WTC11 (cell line): ENCODE measurements at regions not wholly inside any gene's neighbourhood (a gene's known extent, or its start where the extent isn't known, plus 50 kb on each side); places are given as distances from the start of the nearest gene placed in this dataset.

ENCODE experiments used
- ATAC-seq: fragments of 200-7000 bp; cut with Tn5 transposase; 2 replicates; pipeline ENCODE4 v1.10.0; 2021; ENCODE audit warnings: mild to moderate bottlenecking, moderate library complexity
- CTCF ChIA-PET: fragments of 300-600 bp; sonication (Branson Sonifier 250); formaldehyde crosslinking; loops from one replicate; lab custom pipeline; 2021; ENCODE audit warnings: antibody characterized with exemption; lab: Charles Lee
- POLR2A ChIA-PET: fragments of 350-600 bp; sonication (Branson Sonifier 250); formaldehyde crosslinking; loops from one replicate; lab custom pipeline; 2021; ENCODE audit warnings: antibody characterized with exemption; lab: Charles Lee
- DNase-seq: peaks from one replicate; pipeline ENCODE4 v3.0.0; 2021; ENCODE audit warnings: low spot score
- H3K27ac Mint-ChIP-seq: 2 replicates; pipeline ENCODE4 v1.8.0; 2021; ENCODE audit warnings: mixed read lengths
- H3K27me3 Mint-ChIP-seq: 2 replicates; pipeline ENCODE4 v1.8.0; 2021; ENCODE audit warnings: low read depth, mild to moderate bottlenecking, moderate library complexity, mixed read lengths
- H3K36me3 Mint-ChIP-seq: 2 replicates; pipeline ENCODE4 v1.8.0; 2021; ENCODE audit warnings: mixed read lengths
- H3K4me1 Mint-ChIP-seq: 2 replicates; pipeline ENCODE4 v1.8.0; 2022; ENCODE audit warnings: mixed read lengths
- H3K4me3 Mint-ChIP-seq: 2 replicates; pipeline ENCODE4 v1.8.0; 2021; ENCODE audit warnings: mild to moderate bottlenecking, moderate library complexity, mixed read lengths
- H3K9me3 Mint-ChIP-seq: 2 replicates; pipeline ENCODE4 v1.8.0; 2021; ENCODE audit warnings: mixed read lengths
- ATF1 ChIP-seq: sonication (generic); formaldehyde crosslinking; IDR thresholded peaks from 2 replicates; pipeline ENCODE4 v1.8.1; 2023; ENCODE audit warnings: mild to moderate bottlenecking, moderate library complexity, missing genetic modification reagents
- CREB1 ChIP-seq: sonication (generic); formaldehyde crosslinking; IDR thresholded peaks from 2 replicates; pipeline ENCODE4 v1.8.0; 2023; ENCODE audit warnings: mild to moderate bottlenecking, missing genetic modification reagents
- CREM ChIP-seq: sonication (generic); formaldehyde crosslinking; IDR thresholded peaks from 2 replicates; pipeline ENCODE4 v1.8.1; 2022; ENCODE audit warnings: mild to moderate bottlenecking, missing genetic modification reagents, moderate library complexity
- CTCF ChIP-seq: fragments of 200-600 bp; IDR thresholded peaks from 2 replicates; pipeline ENCODE4 v1.8.0; 2022; ENCODE audit warnings: antibody characterized with exemption
- ELF4 ChIP-seq: sonication (generic); formaldehyde crosslinking; IDR thresholded peaks from 2 replicates; pipeline ENCODE4 v1.8.1; 2022; ENCODE audit warnings: low read depth, mild to moderate bottlenecking, moderate library complexity, missing genetic modification reagents
- EMX1 ChIP-seq: fragments of 250-450 bp; sonication (Bioruptor Pico); IDR thresholded peaks from 2 replicates; pipeline ENCODE4 v1.8.0; 2021; ENCODE audit warnings: mild to moderate bottlenecking
- HMGA2 ChIP-seq: fragments of 250-450 bp; sonication (Bioruptor Pico); IDR thresholded peaks from 2 replicates; pipeline ENCODE4 v1.4.0; 2021; ENCODE audit warnings: mild to moderate bottlenecking, moderate library complexity
- NFYB ChIP-seq: sonication (generic); formaldehyde crosslinking; conservative IDR thresholded peaks from 2 replicates; pipeline ENCODE4 v1.8.0; 2022; ENCODE audit warnings: low read depth, missing genetic modification reagents
- NR2C2 ChIP-seq: sonication (generic); formaldehyde crosslinking; IDR thresholded peaks from 2 replicates; pipeline ENCODE4 v1.8.0; 2022; ENCODE audit warnings: mild to moderate bottlenecking, missing genetic modification reagents
- OVOL2 ChIP-seq: fragments of 250-450 bp; sonication (Bioruptor Pico); IDR thresholded peaks from 2 replicates; pipeline ENCODE4 v1.9.0; 2021; ENCODE audit warnings: mild to moderate bottlenecking, borderline replicate concordance
- PRDM15 ChIP-seq: sonication (generic); formaldehyde crosslinking; IDR thresholded peaks from 2 replicates; pipeline ENCODE4 v1.8.0; 2022; ENCODE audit warnings: missing genetic modification reagents
- RORB ChIP-seq: fragments of 250-450 bp; sonication (Bioruptor Pico); IDR thresholded peaks from 2 replicates; pipeline ENCODE4 v1.9.0; 2021; ENCODE audit warnings: mild to moderate bottlenecking
- SMAD3 ChIP-seq: sonication (generic); formaldehyde crosslinking; IDR thresholded peaks from 2 replicates; pipeline ENCODE4 v1.8.0; 2022; ENCODE audit warnings: missing genetic modification reagents, mild to moderate bottlenecking, borderline replicate concordance
- ZNF219 ChIP-seq: sonication (generic); formaldehyde crosslinking; IDR thresholded peaks from 2 replicates; pipeline ENCODE4 v1.8.0; 2023; ENCODE audit warnings: missing genetic modification reagents, mild to moderate bottlenecking, borderline replicate concordance
- ZNF317 ChIP-seq: sonication (generic); formaldehyde crosslinking; IDR thresholded peaks from 2 replicates; pipeline ENCODE4 v1.8.1; 2023; ENCODE audit warnings: low read depth, mild to moderate bottlenecking, moderate library complexity, missing genetic modification reagents, borderline replicate concordance
- ZNF416 ChIP-seq: fragments of 250-450 bp; sonication (Bioruptor Pico); IDR thresholded peaks from 2 replicates; pipeline ENCODE4 v1.9.0; 2021; ENCODE audit warnings: mild to moderate bottlenecking, inconsistent platforms
- TF ChIP-seq, protein P1 (sequence below): sonication (generic); formaldehyde crosslinking; IDR thresholded peaks from 2 replicates; pipeline ENCODE4 v1.8.0; 2023; ENCODE audit warnings: missing genetic modification reagents
- TF ChIP-seq, protein P2 (sequence below): fragments of 250-450 bp; sonication (Bioruptor Pico); IDR thresholded peaks from 2 replicates; pipeline ENCODE4 v1.8.0; 2021; ENCODE audit warnings: mild to moderate bottlenecking
- TF ChIP-seq, protein P3 (sequence below): sonication (generic); formaldehyde crosslinking; IDR thresholded peaks from 2 replicates; pipeline ENCODE4 v1.8.1; 2022; ENCODE audit warnings: low read depth, mild to moderate bottlenecking, moderate library complexity, missing genetic modification reagents, borderline replicate concordance
- TF ChIP-seq, protein P4 (sequence below): fragments of 250-450 bp; sonication (Bioruptor Pico); IDR thresholded peaks from 2 replicates; pipeline ENCODE4 v2.1.2; 2022; ENCODE audit warnings: mild to moderate bottlenecking, moderate library complexity
- TF ChIP-seq, protein P5 (sequence below): sonication (generic); formaldehyde crosslinking; IDR thresholded peaks from 2 replicates; pipeline ENCODE4 v1.8.1; 2022; ENCODE audit warnings: low read depth, missing genetic modification reagents, borderline replicate concordance

- CTCF ChIA-PET = no interaction called here
- no peak for TF ChIP-seq PRDM15 (CRISPR knock-in tag)
- TF ChIP-seq CREB1 = no peak
- TF ChIP-seq, protein P1, sequence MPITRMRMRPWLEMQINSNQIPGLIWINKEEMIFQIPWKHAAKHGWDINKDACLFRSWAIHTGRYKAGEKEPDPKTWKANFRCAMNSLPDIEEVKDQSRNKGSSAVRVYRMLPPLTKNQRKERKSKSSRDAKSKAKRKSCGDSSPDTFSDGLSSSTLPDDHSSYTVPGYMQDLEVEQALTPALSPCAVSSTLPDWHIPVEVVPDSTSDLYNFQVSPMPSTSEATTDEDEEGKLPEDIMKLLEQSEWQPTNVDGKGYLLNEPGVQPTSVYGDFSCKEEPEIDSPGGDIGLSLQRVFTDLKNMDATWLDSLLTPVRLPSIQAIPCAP (CRISPR knock-in tag) = no peak
- no peak for TF ChIP-seq CREM (CRISPR knock-in tag)
- TF ChIP-seq NFYB (CRISPR knock-in tag) = no peak
- no peak for TF ChIP-seq HMGA2 (CRISPR knock-in tag)
- TF ChIP-seq SMAD3 (CRISPR knock-in tag) = no peak
- TF ChIP-seq CTCF = no peak
- no peak for TF ChIP-seq NR2C2 (CRISPR knock-in tag)
- TF ChIP-seq RORB (CRISPR knock-in tag) = no peak
- no peak for TF ChIP-seq ZNF219 (CRISPR knock-in tag)
- TF ChIP-seq EMX1 = no peak
- TF ChIP-seq ELF4 (CRISPR knock-in tag) = no peak
- TF ChIP-seq ZNF416 = no peak
- TF ChIP-seq, protein P2, sequence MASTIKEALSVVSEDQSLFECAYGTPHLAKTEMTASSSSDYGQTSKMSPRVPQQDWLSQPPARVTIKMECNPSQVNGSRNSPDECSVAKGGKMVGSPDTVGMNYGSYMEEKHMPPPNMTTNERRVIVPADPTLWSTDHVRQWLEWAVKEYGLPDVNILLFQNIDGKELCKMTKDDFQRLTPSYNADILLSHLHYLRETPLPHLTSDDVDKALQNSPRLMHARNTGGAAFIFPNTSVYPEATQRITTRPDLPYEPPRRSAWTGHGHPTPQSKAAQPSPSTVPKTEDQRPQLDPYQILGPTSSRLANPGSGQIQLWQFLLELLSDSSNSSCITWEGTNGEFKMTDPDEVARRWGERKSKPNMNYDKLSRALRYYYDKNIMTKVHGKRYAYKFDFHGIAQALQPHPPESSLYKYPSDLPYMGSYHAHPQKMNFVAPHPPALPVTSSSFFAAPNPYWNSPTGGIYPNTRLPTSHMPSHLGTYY (CRISPR knock-in tag) = no peak
- Mint-ChIP-seq H3K9me3 (peaks cover 22% of the 10 kb centered on the region), H3K27ac (no peak overlapping the region), H3K4me1 (no peaks in the 10 kb centered on the region), H3K36me3 (no peaks in the 10 kb centered on the region), H3K27me3 (peaks cover 7% of the 10 kb centered on the region), H3K4me3 (no peak overlapping the region)
- ATAC-seq = no peak
- no peak for DNase-seq
- POLR2A ChIA-PET = no interaction called here
Measured at GRCh38 chr22:20655623-20656022, 118.3 kb upstream of the SERPIND1 start.

GRCh38 chr22:20656516-20656901 is 117.4 kb upstream of the SERPIND1 start:
- ChIA-PET CTCF (no interaction called here), POLR2A (interaction anchor here (0.9 kb wide), 1 partner anchor 11 kb away, joined by 3 read pairs; no protein-coding TSS in a partner anchor)
- H3K27ac Mint-ChIP-seq = no peak overlapping the region
- H3K4me3 Mint-ChIP-seq = no peak overlapping the region
- peaks cover 7% of the 10 kb centered on the region for H3K27me3 Mint-ChIP-seq
- peaks cover 22% of the 10 kb centered on the region for H3K9me3 Mint-ChIP-seq
- no peaks in the 10 kb centered on the region for H3K36me3 Mint-ChIP-seq
- H3K4me1 Mint-ChIP-seq = no peaks in the 10 kb centered on the region
- DNase-seq (no peak), ATAC-seq (no peak)
- TF ChIP-seq, protein P3, sequence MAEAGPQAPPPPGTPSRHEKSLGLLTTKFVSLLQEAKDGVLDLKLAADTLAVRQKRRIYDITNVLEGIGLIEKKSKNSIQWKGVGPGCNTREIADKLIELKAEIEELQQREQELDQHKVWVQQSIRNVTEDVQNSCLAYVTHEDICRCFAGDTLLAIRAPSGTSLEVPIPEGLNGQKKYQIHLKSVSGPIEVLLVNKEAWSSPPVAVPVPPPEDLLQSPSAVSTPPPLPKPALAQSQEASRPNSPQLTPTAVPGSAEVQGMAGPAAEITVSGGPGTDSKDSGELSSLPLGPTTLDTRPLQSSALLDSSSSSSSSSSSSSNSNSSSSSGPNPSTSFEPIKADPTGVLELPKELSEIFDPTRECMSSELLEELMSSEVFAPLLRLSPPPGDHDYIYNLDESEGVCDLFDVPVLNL (CRISPR knock-in tag) = no peak
- TF ChIP-seq HMGA2 (CRISPR knock-in tag) (no peak), ATF1 (CRISPR knock-in tag) (no peak), CREB1 (no peak), OVOL2 (CRISPR knock-in tag) (no peak), ZNF317 (CRISPR knock-in tag) (no peak)
- TF ChIP-seq, protein P2 (CRISPR knock-in tag) = no peak
- TF ChIP-seq, protein P4, sequence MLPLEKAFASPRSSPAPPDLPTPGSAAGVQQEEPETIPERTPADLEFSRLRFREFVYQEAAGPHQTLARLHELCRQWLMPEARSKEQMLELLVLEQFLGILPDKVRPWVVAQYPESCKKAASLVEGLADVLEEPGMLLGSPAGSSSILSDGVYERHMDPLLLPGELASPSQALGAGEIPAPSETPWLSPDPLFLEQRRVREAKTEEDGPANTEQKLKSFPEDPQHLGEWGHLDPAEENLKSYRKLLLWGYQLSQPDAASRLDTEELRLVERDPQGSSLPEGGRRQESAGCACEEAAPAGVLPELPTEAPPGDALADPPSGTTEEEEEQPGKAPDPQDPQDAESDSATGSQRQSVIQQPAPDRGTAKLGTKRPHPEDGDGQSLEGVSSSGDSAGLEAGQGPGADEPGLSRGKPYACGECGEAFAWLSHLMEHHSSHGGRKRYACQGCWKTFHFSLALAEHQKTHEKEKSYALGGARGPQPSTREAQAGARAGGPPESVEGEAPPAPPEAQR = no peak
- TF ChIP-seq, protein P5, sequence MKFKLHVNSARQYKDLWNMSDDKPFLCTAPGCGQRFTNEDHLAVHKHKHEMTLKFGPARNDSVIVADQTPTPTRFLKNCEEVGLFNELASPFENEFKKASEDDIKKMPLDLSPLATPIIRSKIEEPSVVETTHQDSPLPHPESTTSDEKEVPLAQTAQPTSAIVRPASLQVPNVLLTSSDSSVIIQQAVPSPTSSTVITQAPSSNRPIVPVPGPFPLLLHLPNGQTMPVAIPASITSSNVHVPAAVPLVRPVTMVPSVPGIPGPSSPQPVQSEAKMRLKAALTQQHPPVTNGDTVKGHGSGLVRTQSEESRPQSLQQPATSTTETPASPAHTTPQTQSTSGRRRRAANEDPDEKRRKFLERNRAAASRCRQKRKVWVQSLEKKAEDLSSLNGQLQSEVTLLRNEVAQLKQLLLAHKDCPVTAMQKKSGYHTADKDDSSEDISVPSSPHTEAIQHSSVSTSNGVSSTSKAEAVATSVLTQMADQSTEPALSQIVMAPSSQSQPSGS (CRISPR knock-in tag) = no peak
